SU-DHL-6 (cell line): ENCODE measurements at regions not wholly inside any gene's neighbourhood (a gene's known extent, or its start where the extent isn't known, plus 50 kb on each side); places are given as distances from the start of the nearest gene placed in this dataset.

ENCODE experiments used
- H2AFZ ChIP-seq: fragments of 200-600 bp; sonication (generic); 2 replicates; pipeline ENCODE4 v1.6.1; 2014; ENCODE audit warnings: low read depth, mild to moderate bottlenecking, moderate library complexity, mixed read lengths, antibody characterized with exemption, low read length; ENCODE audit not compliant: severe bottlenecking
- H3F3A ChIP-seq: fragments of 200-600 bp; shearing (Covaris generic); 2 replicates; pipeline ENCODE4 v1.6.0; 2016; ENCODE audit warnings: antibody characterized with exemption, mild to moderate bottlenecking; ENCODE audit not compliant: insufficient read depth
- H3K27ac ChIP-seq: fragments of 200-600 bp; sonication (generic); 2 replicates; pipeline ENCODE4 v1.5.1; 2016; ENCODE audit warnings: low read depth, mild to moderate bottlenecking, low read length, moderate library complexity, mixed read lengths
- H3K27me3 ChIP-seq: fragments of 200-600 bp; sonication (generic), shearing (Covaris generic); 2 replicates; pipeline ENCODE4 v1.6.0; 2014; ENCODE audit warnings: mild to moderate bottlenecking, low read length
- H3K36me3 ChIP-seq: fragments of 200-600 bp; sonication (generic); 2 replicates; pipeline ENCODE4 v1.6.1; 2014; ENCODE audit warnings: mild to moderate bottlenecking, low read length, mixed read lengths
- H3K4me2 ChIP-seq: fragments of 300-600, 200-600 bp; shearing (Covaris generic), sonication (generic); 2 replicates; pipeline ENCODE4 v1.6.0; 2014; ENCODE audit warnings: low read length, low read depth, mild to moderate bottlenecking; ENCODE audit not compliant: poor library complexity, severe bottlenecking
- H3K4me3 ChIP-seq: fragments of 200-600 bp; sonication (generic); 2 replicates; pipeline ENCODE4 v1.5.1; 2014; ENCODE audit warnings: antibody characterized with exemption, low read length, mild to moderate bottlenecking, mixed read lengths; ENCODE audit not compliant: insufficient read depth, poor library complexity, severe bottlenecking
- H3K79me2 ChIP-seq: fragments of 200-600 bp; sonication (generic); 2 replicates; pipeline ENCODE4 v1.6.1; 2014; ENCODE audit warnings: mild to moderate bottlenecking, low read length, moderate library complexity; ENCODE audit not compliant: insufficient read depth
- H3K9ac ChIP-seq: fragments of 200-600 bp; sonication (generic); 2 replicates; pipeline ENCODE4 v1.7.0; 2014; ENCODE audit warnings: mild to moderate bottlenecking, low read length
- H3K9me2 ChIP-seq: fragments of 200-600 bp; sonication (generic); replicated peaks from 2 replicates; pipeline ENCODE4 v1.6.1; 2014; ENCODE audit warnings: low read length; ENCODE audit not compliant: insufficient read depth
- H3K9me3 ChIP-seq: fragments of 200-600 bp; sonication (generic); 2 replicates; pipeline ENCODE4 v1.6.1; 2014; ENCODE audit warnings: low read length, mixed read lengths; ENCODE audit not compliant: insufficient read depth
- H4K20me1 ChIP-seq: fragments of 200-600 bp; sonication (generic); 2 replicates; pipeline ENCODE4 v1.6.1; 2014; ENCODE audit warnings: low read depth, mild to moderate bottlenecking, antibody characterized with exemption, low read length, moderate library complexity, mixed read lengths
- CTCF ChIP-seq: fragments of 200-600 bp; sonication (generic); IDR thresholded peaks from one replicate; pipeline ENCODE4 v1.5.1; 2017; ENCODE audit warnings: antibody characterized with exemption, mild to moderate bottlenecking, low read length, moderate library complexity; ENCODE audit not compliant: insufficient read depth, poor library complexity, severe bottlenecking
- EZH2phosphoT487 ChIP-seq: fragments of 200-600 bp; sonication (generic), shearing (Covaris generic); conservative IDR thresholded peaks from 2 replicates; pipeline ENCODE4 v1.6.1; 2018; ENCODE audit warnings: mild to moderate bottlenecking, antibody characterized with exemption, low read length, moderate library complexity, mixed read lengths

GRCh38 chr7:142606081-142606480 is 143.2 kb upstream of the PRSS1 start:
- no peaks in the 10 kb centered on the region for H3K27me3 ChIP-seq
- H3K79me2 ChIP-seq, result no peaks in the 10 kb centered on the region
- no peak for TF ChIP-seq CTCF
- no peak for TF ChIP-seq EZH2phosphoT487
- H3K9me2 ChIP-seq, result no peaks in the 10 kb centered on the region
- no peaks in the 10 kb centered on the region for H3K9me3 ChIP-seq
- H3K9ac ChIP-seq, result no peak overlapping the region
- no peaks in the 10 kb centered on the region for H3K36me3 ChIP-seq
- H3K4me3 ChIP-seq, result no peak overlapping the region
- H3K4me2 ChIP-seq, result no peak overlapping the region
- H4K20me1 ChIP-seq, result no peaks in the 10 kb centered on the region
- H3K27ac ChIP-seq, result no peak overlapping the region
- H2AFZ ChIP-seq, result no peak overlapping the region
- H3F3A ChIP-seq, result no peaks in the 10 kb centered on the region

- TF ChIP-seq EZH2phosphoT487 (no peak), CTCF (no peak)
- Histone ChIP-seq H3F3A (no peaks in the 10 kb centered on the region), H4K20me1 (no peaks in the 10 kb centered on the region), H3K79me2 (no peaks in the 10 kb centered on the region), H3K27me3 (no peaks in the 10 kb centered on the region), H3K36me3 (no peaks in the 10 kb centered on the region), H3K9me3 (no peaks in the 10 kb centered on the region), H3K27ac (no peak overlapping the region), H3K9ac (no peak overlapping the region), H3K4me2 (no peak overlapping the region), H3K4me3 (no peak overlapping the region), H3K9me2 (no peaks in the 10 kb centered on the region), H2AFZ (no peak overlapping the region)
Observed at GRCh38 chr7:142604671-142605070, 144.6 kb upstream of the PRSS1 start.

- H3K27me3 ChIP-seq, result no peaks in the 10 kb centered on the region
- no peaks in the 10 kb centered on the region for H3K9me3 ChIP-seq
- no peaks in the 10 kb centered on the region for H3K79me2 ChIP-seq
- H3F3A ChIP-seq, result no peaks in the 10 kb centered on the region
- no peaks in the 10 kb centered on the region for H3K36me3 ChIP-seq
- H3K27ac ChIP-seq, result no peak overlapping the region
- no peak overlapping the region for H3K4me2 ChIP-seq
- H2AFZ ChIP-seq, result no peak overlapping the region
- no peak overlapping the region for H3K4me3 ChIP-seq
- no peaks in the 10 kb centered on the region for H3K9me2 ChIP-seq
- H3K9ac ChIP-seq, result no peak overlapping the region
- TF ChIP-seq EZH2phosphoT487 (no peak), CTCF (peak; percentile 51)
- H4K20me1 ChIP-seq, result no peaks in the 10 kb centered on the region
Observed at GRCh38 chr7:142603870-142604448, 145.3 kb upstream of the PRSS1 start.

- H4K20me1 ChIP-seq, result no peaks in the 10 kb centered on the region
- H3F3A ChIP-seq, result no peaks in the 10 kb centered on the region
- H3K9ac ChIP-seq, result no peak overlapping the region
- no peaks in the 10 kb centered on the region for H3K9me3 ChIP-seq
- H3K36me3 ChIP-seq, result no peaks in the 10 kb centered on the region
- H3K4me3 ChIP-seq, result no peak overlapping the region
- H2AFZ ChIP-seq, result no peak overlapping the region
- H3K9me2 ChIP-seq, result no peaks in the 10 kb centered on the region
- TF ChIP-seq CTCF, result no peak
- no peak for TF ChIP-seq EZH2phosphoT487
- H3K27me3 ChIP-seq, result no peaks in the 10 kb centered on the region
- no peaks in the 10 kb centered on the region for H3K79me2 ChIP-seq
- no peak overlapping the region for H3K27ac ChIP-seq
- H3K4me2 ChIP-seq, result no peak overlapping the region
Observed at GRCh38 chr7:142602756-142603155, 146.5 kb upstream of the PRSS1 start.
